ENCODE measurements at regions not wholly inside any gene's neighbourhood (a gene's known extent, or its start where the extent isn't known, plus 50 kb on each side); places are given as distances from the start of the nearest gene placed in this dataset.
"Not testable (repeated sequence)": the region's sequence is repeated elsewhere in the genome, so short reads cannot be mapped to it uniquely, and the experiment has no call there.

DNA sequence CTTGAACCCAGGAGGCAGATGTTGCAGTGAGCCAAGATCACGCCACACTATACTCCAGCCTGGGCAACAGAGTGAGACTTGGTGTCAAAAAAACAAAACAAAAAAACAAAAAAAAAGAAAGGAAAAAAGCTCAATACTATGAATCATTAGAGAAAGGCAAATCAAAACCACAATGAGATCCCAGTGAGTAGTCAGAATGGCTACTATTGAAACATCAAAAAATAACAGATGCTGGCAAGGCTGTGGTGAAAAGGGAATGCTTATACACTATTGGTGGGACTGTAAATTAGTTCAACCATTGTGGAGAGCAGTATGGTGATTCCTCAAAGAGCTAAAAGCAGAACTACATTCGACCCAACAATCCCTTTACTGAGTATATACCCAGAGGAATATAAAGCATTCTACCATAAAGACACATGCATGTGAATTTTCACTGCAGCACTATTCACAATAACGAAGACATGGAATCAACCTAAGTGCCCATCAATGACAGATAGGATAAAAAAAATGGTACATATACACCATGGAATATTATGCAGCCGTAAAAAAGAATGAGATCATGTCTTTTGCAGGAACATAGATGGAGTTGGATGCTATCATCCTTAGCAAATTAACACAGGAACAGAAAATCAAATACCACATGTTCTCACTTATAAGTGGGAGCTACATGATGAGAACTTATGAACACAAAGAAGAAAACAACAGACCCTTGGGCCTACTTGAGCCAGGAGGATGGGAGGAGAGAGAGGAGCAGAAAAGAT is 81.9 kb upstream of the ARRDC3 start:
- Mint-ChIP-seq H3K27ac (no peak overlapping the region), H3K9me3 (peaks cover 4% of the 10 kb centered on the region), H3K27me3 (no peaks in the 10 kb centered on the region), H3K4me3 (no peak overlapping the region), H3K36me3 (ENCODE audit: low read depth) (no peaks in the 10 kb centered on the region), H3K4me1 (peaks cover 5% of the 10 kb centered on the region)
- DNase-seq = no peak
- intact Hi-C loops (cut with micrococcal nuclease) = no loop called here

DNA sequence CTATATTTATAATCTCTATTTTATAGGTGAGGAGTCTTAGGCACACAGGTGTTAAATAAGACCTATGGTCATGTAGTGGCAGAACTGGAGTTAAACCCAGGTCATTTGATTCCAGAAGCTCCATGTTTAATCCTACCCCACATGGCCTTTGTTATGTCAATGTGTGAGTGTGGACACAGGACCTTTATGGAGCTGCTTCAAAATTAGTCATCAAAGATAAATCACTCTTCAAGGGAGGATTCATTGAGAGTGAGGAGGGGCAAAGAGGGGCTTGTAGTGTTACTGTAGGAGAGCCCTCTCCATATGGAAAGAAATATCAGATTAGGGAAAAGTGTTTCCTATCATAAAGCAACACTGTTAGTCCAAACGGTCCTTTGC is 74.6 kb upstream of the ARRDC3 start:
- H3K4me1 Mint-ChIP-seq = no peaks in the 10 kb centered on the region
- H3K27me3 Mint-ChIP-seq = no peaks in the 10 kb centered on the region
- H3K9me3 Mint-ChIP-seq = no peaks in the 10 kb centered on the region
- no peaks in the 10 kb centered on the region for H3K36me3 Mint-ChIP-seq (ENCODE audit: low read depth)
- intact Hi-C loops (cut with micrococcal nuclease) = no loop called here
- no peak overlapping the region for H3K27ac Mint-ChIP-seq
- DNase-seq = no peak
- no peak overlapping the region for H3K4me3 Mint-ChIP-seq

DNA sequence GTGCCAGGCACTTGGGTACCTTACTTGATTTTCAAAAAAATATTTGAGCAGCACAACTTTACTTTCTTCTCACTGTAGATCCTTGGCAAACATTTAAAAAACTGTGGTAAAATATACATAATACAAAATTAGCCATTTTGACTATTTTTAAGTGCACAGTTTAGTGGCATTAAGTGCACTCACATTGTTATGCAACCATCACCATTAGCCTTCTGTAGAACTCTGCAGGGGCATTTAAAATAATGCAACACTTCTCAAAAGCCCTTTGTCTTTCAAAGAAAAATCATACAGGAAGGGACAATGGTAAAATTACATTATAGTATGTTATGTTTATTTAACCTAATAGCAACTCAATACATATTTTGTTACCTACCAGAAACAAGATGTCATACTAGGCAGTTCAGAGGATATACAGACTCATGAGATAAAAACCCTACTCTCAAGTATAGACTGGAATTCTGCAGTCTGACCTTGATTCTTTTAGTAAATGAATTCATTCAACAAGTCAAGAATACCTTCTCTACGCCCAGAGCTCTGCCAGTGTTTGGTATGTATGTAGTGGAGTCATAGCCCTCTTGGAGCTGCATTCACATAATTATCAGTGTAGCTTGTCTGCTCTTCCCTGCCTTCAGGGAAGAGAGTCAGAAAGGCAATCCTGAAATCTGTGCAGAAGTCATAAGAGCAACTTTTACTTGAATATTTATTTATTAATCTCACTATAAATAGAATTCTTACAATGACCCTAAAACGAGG is 74.0 kb upstream of the ARRDC3 start:
- Mint-ChIP-seq H3K4me1 (no peaks in the 10 kb centered on the region), H3K36me3 (ENCODE audit: low read depth) (no peaks in the 10 kb centered on the region), H3K9me3 (no peaks in the 10 kb centered on the region), H3K4me3 (no peak overlapping the region), H3K27me3 (no peaks in the 10 kb centered on the region), H3K27ac (no peak overlapping the region)
- DNase-seq = no peak
- intact Hi-C loops (cut with micrococcal nuclease) = no loop called here

DNA sequence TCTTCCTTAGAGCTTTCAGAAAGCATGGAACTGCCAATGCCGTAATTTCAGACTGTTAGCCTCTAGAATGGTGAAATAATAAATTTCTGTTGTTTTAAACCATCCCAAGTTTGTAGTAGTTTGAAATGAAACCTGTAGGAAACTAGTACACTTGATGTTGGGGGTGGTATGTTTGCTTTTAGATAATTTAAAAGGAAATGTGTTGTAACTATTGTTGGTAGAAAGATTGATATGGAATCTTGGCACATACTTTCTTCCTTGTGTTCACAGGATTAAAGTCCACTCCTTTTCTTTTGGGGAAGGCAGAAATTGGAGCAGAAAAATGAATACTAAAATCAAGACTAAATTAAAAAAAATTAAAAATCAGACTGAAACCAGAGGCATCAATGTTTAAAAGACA is 66.0 kb upstream of the ARRDC3 start:
- Mint-ChIP-seq H3K36me3 (ENCODE audit: low read depth) (no peaks in the 10 kb centered on the region), H3K4me1 (no peaks in the 10 kb centered on the region), H3K9me3 (peaks cover 9% of the 10 kb centered on the region), H3K4me3 (no peak overlapping the region), H3K27me3 (no peaks in the 10 kb centered on the region), H3K27ac (no peak overlapping the region)
- intact Hi-C loops (cut with micrococcal nuclease) = no loop called here
- DNase-seq = no peak

DNA sequence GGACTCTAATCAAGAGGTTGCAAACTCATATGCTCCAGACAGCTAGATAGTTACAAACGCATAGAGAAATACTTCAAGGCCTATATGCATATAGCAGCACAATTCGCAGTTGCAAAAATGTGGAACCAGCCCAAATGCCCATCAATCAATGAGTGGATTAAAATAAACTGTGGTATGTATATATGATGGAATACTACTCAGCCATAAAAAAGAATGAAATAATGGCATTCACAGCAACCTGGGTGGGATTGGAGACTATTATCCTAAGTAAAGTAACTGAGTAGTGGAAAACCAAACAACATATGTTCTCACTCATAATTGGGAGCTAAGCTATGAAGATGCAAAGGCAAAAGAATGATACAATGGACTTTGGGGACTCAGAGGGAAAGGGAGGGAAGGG is 65.0 kb upstream of the ARRDC3 start:
- H3K27ac Mint-ChIP-seq; H3K4me1 Mint-ChIP-seq; H3K4me3 Mint-ChIP-seq; H3K36me3 Mint-ChIP-seq (ENCODE audit: low read depth); H3K9me3 Mint-ChIP-seq; DNase-seq; H3K27me3 Mint-ChIP-seq; intact Hi-C loops (cut with micrococcal nuclease): not testable (repeated sequence)

DNA sequence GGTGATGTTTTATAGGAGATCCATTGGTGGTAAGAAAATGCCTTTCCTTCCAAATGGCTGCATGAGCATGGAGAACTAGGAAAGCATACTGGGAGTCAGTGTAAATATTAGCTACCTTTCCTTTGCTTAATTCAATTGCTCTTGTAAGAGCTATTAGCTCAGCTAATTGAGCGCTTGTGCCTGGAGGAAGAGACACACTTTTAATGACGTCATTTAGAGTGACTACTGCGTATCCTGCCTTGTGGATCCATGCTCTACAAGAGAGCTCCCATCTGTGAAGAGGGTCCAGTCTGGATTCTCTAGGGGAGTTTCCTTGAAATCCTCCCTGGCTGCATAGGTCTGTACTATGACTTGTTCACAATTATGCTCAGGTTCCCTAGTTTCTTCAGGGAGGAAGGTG is 63.8 kb upstream of the ARRDC3 start:
- intact Hi-C loops (cut with micrococcal nuclease); H3K4me1 Mint-ChIP-seq; DNase-seq; H3K36me3 Mint-ChIP-seq (ENCODE audit: low read depth); H3K4me3 Mint-ChIP-seq; H3K27ac Mint-ChIP-seq; H3K9me3 Mint-ChIP-seq; H3K27me3 Mint-ChIP-seq: not testable (repeated sequence)

DNA sequence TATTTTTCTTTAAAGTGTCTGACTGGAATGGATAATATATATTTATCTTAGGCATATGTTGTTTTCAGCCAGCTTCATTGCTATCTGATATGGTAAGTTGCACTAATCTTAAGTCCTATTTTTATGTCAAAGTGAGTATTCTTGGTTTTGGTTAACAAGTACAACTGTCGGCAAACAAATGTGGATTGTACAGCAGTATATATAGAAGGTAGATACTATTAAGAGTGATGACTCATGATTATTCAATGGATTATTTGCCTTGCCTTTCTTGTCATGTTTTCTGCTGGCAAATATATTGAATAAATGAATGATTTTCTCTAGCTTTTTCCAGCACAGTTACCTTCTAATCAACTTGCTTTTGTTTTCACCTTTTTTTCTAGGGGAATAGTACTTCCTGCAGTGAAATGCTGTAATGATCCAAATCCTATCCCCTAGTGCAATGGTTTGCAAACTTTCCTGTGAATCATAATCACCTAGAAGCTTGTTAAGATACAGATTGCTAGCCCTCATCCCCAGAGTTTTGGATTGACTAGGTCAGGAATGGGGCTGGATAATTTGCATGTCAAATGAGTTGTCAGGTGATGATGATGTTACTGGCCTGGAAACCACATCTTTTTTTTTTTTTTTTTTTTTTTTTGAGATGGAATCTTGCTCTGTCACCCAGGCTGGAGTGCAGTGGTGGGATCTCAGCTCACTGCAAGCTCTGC is 60.8 kb upstream of the ARRDC3 start:
- Mint-ChIP-seq H3K27me3 (peaks cover 1% of the 10 kb centered on the region), H3K9me3 (no peaks in the 10 kb centered on the region), H3K36me3 (ENCODE audit: low read depth) (no peaks in the 10 kb centered on the region), H3K27ac (no peak overlapping the region), H3K4me3 (no peak overlapping the region), H3K4me1 (no peaks in the 10 kb centered on the region)
- DNase-seq = no peak
- intact Hi-C loops (cut with micrococcal nuclease) = no loop called here

DNA sequence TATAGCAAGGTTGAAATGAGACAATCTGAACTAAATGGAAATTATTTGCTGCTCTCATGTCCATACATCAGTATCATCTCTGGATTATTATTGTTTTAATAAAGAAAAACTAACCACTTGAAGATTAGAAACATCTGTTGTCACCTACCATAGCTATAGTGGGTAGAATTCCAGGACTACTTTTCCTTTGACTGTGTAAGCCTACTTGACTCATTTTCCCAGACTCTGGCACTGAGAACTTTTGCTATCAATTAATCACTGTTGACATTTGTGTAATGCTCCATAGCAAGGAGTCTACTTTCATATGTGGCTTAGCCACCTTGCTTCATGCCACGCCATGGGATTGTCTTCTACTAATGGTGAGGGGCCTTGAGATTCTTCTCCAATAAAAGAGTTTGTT is 59.9 kb upstream of the ARRDC3 start:
- no peak for DNase-seq
- no peaks in the 10 kb centered on the region for H3K36me3 Mint-ChIP-seq (ENCODE audit: low read depth)
- intact Hi-C loops (cut with micrococcal nuclease) = no loop called here
- H3K4me3 Mint-ChIP-seq = no peak overlapping the region
- no peak overlapping the region for H3K27ac Mint-ChIP-seq
- H3K9me3 Mint-ChIP-seq = no peaks in the 10 kb centered on the region
- peaks cover 1% of the 10 kb centered on the region for H3K27me3 Mint-ChIP-seq
- no peaks in the 10 kb centered on the region for H3K4me1 Mint-ChIP-seq

DNA sequence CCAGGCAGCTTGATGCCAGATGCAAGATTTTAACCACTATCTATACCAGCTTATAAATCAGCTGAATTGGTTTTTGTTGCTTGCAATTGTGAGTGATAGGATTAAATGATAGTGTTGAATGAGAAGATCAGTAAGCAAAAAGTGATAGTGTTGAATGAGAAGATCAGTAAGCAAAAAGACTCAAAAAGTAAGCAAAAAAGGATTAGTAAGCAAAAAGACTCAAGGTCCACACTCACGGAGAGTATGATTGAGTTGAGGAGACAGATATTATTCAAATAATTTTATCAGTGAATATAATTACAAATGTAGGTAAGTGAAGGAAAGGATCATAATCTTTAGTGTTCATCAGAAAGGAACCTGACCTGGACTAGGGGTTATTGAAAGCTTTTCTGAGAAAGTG is 58.0 kb upstream of the ARRDC3 start:
- intact Hi-C loops (cut with micrococcal nuclease) = no loop called here
- H3K4me3 Mint-ChIP-seq = no peak overlapping the region
- H3K27ac Mint-ChIP-seq = no peak overlapping the region
- H3K4me1 Mint-ChIP-seq = no peaks in the 10 kb centered on the region
- H3K27me3 Mint-ChIP-seq = peaks cover 1% of the 10 kb centered on the region
- no peaks in the 10 kb centered on the region for H3K36me3 Mint-ChIP-seq (ENCODE audit: low read depth)
- no peak for DNase-seq
- no peaks in the 10 kb centered on the region for H3K9me3 Mint-ChIP-seq

DNA sequence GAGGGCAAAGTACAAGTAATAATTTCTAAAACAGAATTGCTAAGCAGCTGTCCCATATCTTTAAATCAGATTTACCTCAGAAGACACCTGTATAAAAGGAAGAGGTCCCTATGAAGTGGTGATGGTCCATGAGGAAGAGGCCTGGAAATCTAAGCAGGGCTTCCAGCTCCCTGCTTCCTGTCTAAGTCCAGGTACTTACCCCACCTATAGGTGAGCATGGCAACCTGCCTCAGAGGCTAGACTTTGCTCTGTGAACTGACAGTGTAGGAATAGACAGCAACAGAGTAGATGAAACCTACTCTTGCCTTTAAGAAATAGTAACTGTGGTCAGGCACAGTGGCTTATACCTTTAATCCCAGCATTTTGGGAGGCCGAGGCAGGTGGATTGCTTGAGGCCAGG is 55.8 kb upstream of the ARRDC3 start:
- intact Hi-C loops (cut with micrococcal nuclease) = no loop called here
- H3K4me3 Mint-ChIP-seq = no peak overlapping the region
- peaks cover 10% of the 10 kb centered on the region for H3K4me1 Mint-ChIP-seq
- H3K36me3 Mint-ChIP-seq (ENCODE audit: low read depth) = no peaks in the 10 kb centered on the region
- DNase-seq = no peak
- no peak overlapping the region for H3K27ac Mint-ChIP-seq
- H3K9me3 Mint-ChIP-seq = no peaks in the 10 kb centered on the region
- H3K27me3 Mint-ChIP-seq = peaks cover 1% of the 10 kb centered on the region

DNA sequence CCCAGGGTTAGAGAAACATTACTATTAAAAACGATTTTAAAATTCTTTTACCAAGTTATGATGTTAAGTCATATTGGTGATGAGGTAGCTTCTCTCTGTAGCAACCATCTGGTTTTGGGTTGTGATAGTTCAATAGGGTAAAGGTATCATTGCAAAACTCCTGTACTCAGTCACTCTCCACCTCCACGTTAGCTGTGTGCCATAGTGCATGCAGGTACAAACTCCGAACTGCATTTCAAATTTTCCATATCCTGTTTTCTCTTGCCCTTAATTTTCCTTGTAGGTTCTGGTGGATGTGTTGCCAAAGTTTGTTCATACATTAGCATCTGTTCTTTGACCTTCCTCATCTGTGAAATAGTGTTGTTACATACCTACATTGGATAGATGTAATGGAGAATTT is 53.1 kb upstream of the ARRDC3 start:
- no peaks in the 10 kb centered on the region for H3K27me3 Mint-ChIP-seq

DNA sequence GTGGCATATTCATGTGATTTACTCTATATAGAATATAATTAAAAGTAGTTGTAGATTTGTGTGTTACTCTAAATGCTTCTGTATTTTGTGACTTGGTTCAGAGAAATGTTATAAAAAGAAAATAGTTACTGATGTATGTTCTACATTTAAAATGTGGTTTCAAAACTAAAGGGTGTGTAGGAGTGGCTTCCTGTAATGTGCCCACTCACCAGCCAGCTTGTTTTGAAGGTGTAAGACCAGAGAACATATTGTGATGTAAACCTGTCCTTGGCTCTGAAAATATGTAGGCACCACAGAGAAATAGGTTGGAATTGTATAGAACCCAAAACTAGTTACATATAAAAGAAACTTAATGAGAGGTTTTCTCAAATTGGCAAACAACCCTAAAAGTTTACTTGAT is 51.2 kb upstream of the ARRDC3 start:
- intact Hi-C loops (cut with micrococcal nuclease) = no loop called here
- no peak for DNase-seq
- Mint-ChIP-seq H3K36me3 (ENCODE audit: low read depth) (no peaks in the 10 kb centered on the region), H3K4me1 (peaks cover 14% of the 10 kb centered on the region), H3K27ac (no peak overlapping the region), H3K27me3 (no peaks in the 10 kb centered on the region), H3K9me3 (no peaks in the 10 kb centered on the region), H3K4me3 (no peak overlapping the region)

More for the DNA sequence above, 53.1 kb upstream of the ARRDC3 start:
- no peaks in the 10 kb centered on the region for H3K9me3 Mint-ChIP-seq
- no peak overlapping the region for H3K27ac Mint-ChIP-seq
- peaks cover 14% of the 10 kb centered on the region for H3K4me1 Mint-ChIP-seq
- no peak for DNase-seq
- H3K4me3 Mint-ChIP-seq = no peak overlapping the region
- no peaks in the 10 kb centered on the region for H3K36me3 Mint-ChIP-seq (ENCODE audit: low read depth)
- intact Hi-C loops (cut with micrococcal nuclease) = no loop called here

DNA sequence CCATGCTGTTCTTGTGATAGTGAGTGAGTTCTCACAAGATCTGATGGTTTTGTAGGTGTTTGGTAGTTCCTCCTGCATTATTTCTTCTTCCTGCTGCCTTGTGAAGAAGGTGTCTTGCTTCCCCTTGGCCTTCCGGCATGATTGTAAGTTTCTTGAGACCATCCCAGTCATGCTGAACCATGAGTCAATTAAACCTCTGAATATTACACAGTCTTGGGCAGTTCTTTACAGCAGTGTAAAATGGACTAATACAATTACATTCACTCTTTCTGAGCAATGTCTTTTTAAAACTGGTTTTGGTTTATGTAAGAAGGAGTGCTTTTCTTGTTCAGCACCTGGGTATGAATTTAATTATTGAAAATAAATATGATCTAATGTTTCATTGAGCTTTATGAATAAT is 50.7 kb upstream of the ARRDC3 start:
- no peak for DNase-seq
- H3K27me3 Mint-ChIP-seq = no peaks in the 10 kb centered on the region
- H3K4me3 Mint-ChIP-seq = no peak overlapping the region
- intact Hi-C loops (cut with micrococcal nuclease) = no loop called here
- H3K9me3 Mint-ChIP-seq = no peaks in the 10 kb centered on the region
- no peaks in the 10 kb centered on the region for H3K36me3 Mint-ChIP-seq (ENCODE audit: low read depth)
- H3K4me1 Mint-ChIP-seq = peaks cover 14% of the 10 kb centered on the region
- H3K27ac Mint-ChIP-seq = no peak overlapping the region

Measured in activated CD4-positive, alpha-beta T cell treated with anti-CD3 and anti-CD28 coated beads, Interleukin-2, amount 10 ng/mL, durations not matched to agents 24 days and 14 days (primary cell).